B cell (primary cell): ENCODE measurements at regions not wholly inside any gene's neighbourhood (a gene's known extent, or its start where the extent isn't known, plus 50 kb on each side); places are given as distances from the start of the nearest gene placed in this dataset.
"Not testable (repeated sequence)": the region's sequence is repeated elsewhere in the genome, so short reads cannot be mapped to it uniquely, and the experiment has no call there.

Source experiments
- ATAC-seq: fragments of 200-7000 bp; cut with Tn5 transposase; one replicate; pipeline ENCODE4 v1.10.0; 2021; ENCODE audit warnings: low read depth, mild to moderate bottlenecking, moderate number of reproducible peaks, moderate library complexity
- CTCF ChIA-PET: fragments of 350-600 bp; sonication (Branson Sonifier 250); formaldehyde crosslinking; loops from one replicate; lab custom pipeline; 2021; ENCODE audit warnings: antibody characterized with exemption, inconsistent platforms; lab: Charles Lee
- POLR2A ChIA-PET: fragments of 350-600 bp; sonication (Branson Sonifier 250); formaldehyde crosslinking; loops from one replicate; lab custom pipeline; 2021; ENCODE audit warnings: antibody characterized with exemption; lab: Charles Lee
- DNase-seq: peaks from one replicate; pipeline ENCODE4 v3.0.0; 2013
- H2AFZ ChIP-seq: 2 replicates; pipeline ENCODE4 v1.6.1; 2012; ENCODE audit warnings: mild to moderate bottlenecking, low read depth, low read length; ENCODE audit not compliant: insufficient read depth, poor library complexity, severe bottlenecking
- H3K27ac ChIP-seq, 2 donors: 1 replicate in 1 of 2; 2 replicates in 1 of 2; pipeline ENCODE4 v1.5.1; 2012 to 2013; ENCODE audit warnings: low read length in 2 of 2, mild to moderate bottlenecking in 2 of 2, moderate library complexity in 1 of 2
- H3K27me3 ChIP-seq, 4 experiments: fragments of 200-600 bp in 1 of 4; sonication (generic) in 1 of 4; replicated peaks in 1 of 4; 1 replicate in 2 of 4; 2 replicates in 2 of 4; pipeline versions ENCODE4 v1.6.1 to v1.7.0; 2013 to 2016; ENCODE audit warnings: low read length in 3 of 4, mild to moderate bottlenecking in 2 of 4, mixed read lengths in 1 of 4, moderate library complexity in 1 of 4; ENCODE audit not compliant: insufficient read depth in 4 of 4, control insufficient read depth in 3 of 4; ENCODE audit errors: control extremely low read depth in 1 of 4
- H3K36me3 ChIP-seq, 2 experiments: replicated peaks in 1 of 2; 1 replicate in 1 of 2; 2 replicates in 1 of 2; pipeline versions ENCODE4 v1.6.1 to v1.7.1; 2013; ENCODE audit warnings: low read length in 1 of 2; ENCODE audit not compliant: insufficient read depth in 2 of 2, control insufficient read depth in 1 of 2; ENCODE audit errors: control extremely low read depth in 1 of 2, extremely low read depth in 1 of 2
- H3K4me1 ChIP-seq, 2 donors: fragments of 200-600 bp in 1 of 2; sonication (generic) in 1 of 2; 1 replicate in 1 of 2; 2 replicates in 1 of 2; pipeline versions ENCODE4 v1.5.1 to v1.6.1; 2013 to 2017; ENCODE audit warnings: low read length in 2 of 2; ENCODE audit not compliant: control insufficient read depth in 2 of 2, insufficient read depth in 2 of 2
- H3K4me2 ChIP-seq: replicated peaks from 2 replicates; pipeline ENCODE3; 2012; ENCODE audit warnings: mild to moderate bottlenecking, low read depth, low read length; ENCODE audit not compliant: poor library complexity, severe bottlenecking
- H3K4me3 ChIP-seq, 5 experiments: fragments of 200-600 bp in 1 of 5; sonication (generic) in 1 of 5; 1 replicate in 3 of 5; 2 replicates in 2 of 5; pipeline versions ENCODE4 v1.5.1 to v1.7.0; 2011 to 2016; ENCODE audit warnings: low read length in 4 of 5, mild to moderate bottlenecking in 4 of 5, low read depth in 2 of 5, control low read depth in 1 of 5, moderate library complexity in 1 of 5; ENCODE audit not compliant: insufficient read depth in 1 of 5; ENCODE audit errors: control extremely low read depth in 1 of 5, extremely low read depth in 1 of 5
- H3K79me2 ChIP-seq: fragments of 200-600 bp; sonication (generic); one replicate; pipeline ENCODE4 v1.6.0; 2016; ENCODE audit warnings: low read length; ENCODE audit not compliant: control insufficient read depth, insufficient read depth
- H3K9ac ChIP-seq: fragments of 200-600 bp; sonication (generic); 2 replicates; pipeline ENCODE4 v1.6.1; 2017; ENCODE audit warnings: mild to moderate bottlenecking, low read length, moderate library complexity
- H3K9me3 ChIP-seq, 3 donors: one replicate each; pipeline versions ENCODE4 v1.6.1 to v1.7.1; 2013; ENCODE audit warnings: low read length in 2 of 3; ENCODE audit not compliant: control insufficient read depth in 2 of 3, insufficient read depth in 1 of 3; ENCODE audit errors: control extremely low read depth in 1 of 3
- H4K20me1 ChIP-seq: 2 replicates; pipeline ENCODE4 v1.6.0; 2012; ENCODE audit warnings: mild to moderate bottlenecking, low read length; ENCODE audit not compliant: insufficient read depth, control insufficient read depth, poor library complexity, severe bottlenecking
- H3K27ac Mint-ChIP-seq: one replicate; pipeline ENCODE4 v1.8.0; 2021; ENCODE audit warnings: mixed read lengths
- H3K27me3 Mint-ChIP-seq: one replicate; pipeline ENCODE4 v1.8.0; 2021; ENCODE audit warnings: mixed read lengths
- H3K4me1 Mint-ChIP-seq: one replicate; pipeline ENCODE4 v1.8.0; 2021; ENCODE audit warnings: mixed read lengths
- H3K4me3 Mint-ChIP-seq: one replicate; pipeline ENCODE4 v1.8.0; 2021; ENCODE audit warnings: mixed read lengths
- H3K9me3 Mint-ChIP-seq: one replicate; pipeline ENCODE4 v1.8.0; 2022; ENCODE audit warnings: mixed read lengths; ENCODE audit not compliant: insufficient read depth
- WGBS: methylation state at CpG from one replicate; pipeline ENCODE4 v1.1.5; 2013; ENCODE audit warnings: missing lambda C conversion rate; ENCODE audit not compliant: insufficient coverage; 5-methylcytosine and 5-hydroxymethylcytosine counted together
- intact Hi-C: fragments of 100-400 bp; cut with micrococcal nuclease; formaldehyde crosslinking; loops from one replicate; pipeline ENCODE4 v1.10.0; 2022

GRCh38 chr7:150047329-150047728 is 173.6 kb downstream of the ATP6V0E2 start:
- H3K27ac Mint-ChIP-seq, H3K36me3 ChIP-seq, H3K79me2 ChIP-seq, H2AFZ ChIP-seq, ATAC-seq, H3K9me3 Mint-ChIP-seq, H3K27me3 ChIP-seq, intact Hi-C loops, H3K4me2 ChIP-seq, H3K9ac ChIP-seq, H3K27ac ChIP-seq, H3K9me3 ChIP-seq, H3K4me1 ChIP-seq, H3K4me3 ChIP-seq, H3K4me1 Mint-ChIP-seq, DNase-seq, POLR2A ChIA-PET, CTCF ChIA-PET, H4K20me1 ChIP-seq, H3K4me3 Mint-ChIP-seq: not testable (repeated sequence)
- H3K27me3 Mint-ChIP-seq = peaks cover 16% of the 10 kb centered on the region
- 3% methylated on average over 37 of the region's 57 CpGs for WGBS

GRCh38 chr7:150047772-150048171 is 174.0 kb downstream of the ATP6V0E2 start:
- H3K4me3 Mint-ChIP-seq, intact Hi-C loops, H3K27ac Mint-ChIP-seq, CTCF ChIA-PET, H3K4me1 ChIP-seq, H2AFZ ChIP-seq, DNase-seq, H3K27ac ChIP-seq, H3K27me3 ChIP-seq, H3K9me3 ChIP-seq, H3K36me3 ChIP-seq, H3K79me2 ChIP-seq, H3K9me3 Mint-ChIP-seq, H4K20me1 ChIP-seq, POLR2A ChIA-PET, H3K4me1 Mint-ChIP-seq, ATAC-seq, H3K4me3 ChIP-seq, H3K4me2 ChIP-seq, H3K9ac ChIP-seq: not testable (repeated sequence)
- peaks cover 16% of the 10 kb centered on the region for H3K27me3 Mint-ChIP-seq
- 4% methylated on average over 11 of the region's 31 CpGs for WGBS

- H3K36me3 ChIP-seq, H3K27me3 ChIP-seq, H3K9me3 Mint-ChIP-seq, H3K9me3 ChIP-seq, H3K4me3 Mint-ChIP-seq, H3K4me1 Mint-ChIP-seq, H3K4me1 ChIP-seq, H2AFZ ChIP-seq, DNase-seq, H3K4me2 ChIP-seq, H4K20me1 ChIP-seq, H3K27ac ChIP-seq, CTCF ChIA-PET, H3K4me3 ChIP-seq, H3K27ac Mint-ChIP-seq, intact Hi-C loops, ATAC-seq, POLR2A ChIA-PET, H3K9ac ChIP-seq, H3K79me2 ChIP-seq: not testable (repeated sequence)
- 4% methylated on average over 22 of the region's 79 CpGs for WGBS
- peaks cover 16% of the 10 kb centered on the region for H3K27me3 Mint-ChIP-seq
Observed at GRCh38 chr7:150048244-150049011, 174.7 kb downstream of the ATP6V0E2 start.

GRCh38 chr7:150049012-150049655 is 175.4 kb downstream of the ATP6V0E2 start:
- not testable (repeated sequence) for H3K4me1 ChIP-seq, H3K4me2 ChIP-seq

More at GRCh38 chr7:150049012-150049655, 175.4 kb downstream of the ATP6V0E2 start:
- POLR2A ChIA-PET, ATAC-seq, H3K79me2 ChIP-seq, H3K9me3 Mint-ChIP-seq, H3K27me3 ChIP-seq, DNase-seq, H3K27ac Mint-ChIP-seq, H3K4me3 Mint-ChIP-seq, H3K4me1 Mint-ChIP-seq, H3K9ac ChIP-seq, CTCF ChIA-PET, H3K4me3 ChIP-seq, H4K20me1 ChIP-seq, H3K27ac ChIP-seq, H2AFZ ChIP-seq, intact Hi-C loops, H3K36me3 ChIP-seq, H3K9me3 ChIP-seq: not testable (repeated sequence)
- H3K27me3 Mint-ChIP-seq = peaks cover 19% of the 10 kb centered on the region
- WGBS = 30% methylated on average over 21 of the region's 46 CpGs
